ENCODE measurements at regions not wholly inside any gene's neighbourhood (a gene's known extent, or its start where the extent isn't known, plus 50 kb on each side); places are given as distances from the start of the nearest gene placed in this dataset.

DNA sequence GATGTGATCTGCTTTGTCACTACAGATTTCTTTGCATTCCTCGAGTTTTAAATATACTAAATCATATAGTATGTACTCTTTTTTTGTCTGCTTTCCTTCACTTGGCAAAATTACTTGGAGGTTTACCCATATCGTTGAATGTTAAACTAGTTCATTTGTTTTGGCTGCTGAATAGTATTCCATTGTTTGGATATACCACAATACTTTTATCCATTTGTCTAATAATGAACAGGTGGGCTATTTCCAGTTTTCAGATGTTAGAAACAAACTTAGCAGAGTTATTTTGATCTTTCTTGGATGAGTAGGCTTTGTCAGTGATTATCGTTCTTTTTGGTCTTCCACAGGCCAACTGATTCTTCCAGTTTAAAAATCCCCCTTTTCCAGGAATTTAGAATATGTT is 154.0 kb upstream of the TGFBR2 start:
- TF ChIP-seq POLR2A (IDR thresholded peaks at IDR 0.05): no peak
- TF ChIP-seq, protein P1, sequence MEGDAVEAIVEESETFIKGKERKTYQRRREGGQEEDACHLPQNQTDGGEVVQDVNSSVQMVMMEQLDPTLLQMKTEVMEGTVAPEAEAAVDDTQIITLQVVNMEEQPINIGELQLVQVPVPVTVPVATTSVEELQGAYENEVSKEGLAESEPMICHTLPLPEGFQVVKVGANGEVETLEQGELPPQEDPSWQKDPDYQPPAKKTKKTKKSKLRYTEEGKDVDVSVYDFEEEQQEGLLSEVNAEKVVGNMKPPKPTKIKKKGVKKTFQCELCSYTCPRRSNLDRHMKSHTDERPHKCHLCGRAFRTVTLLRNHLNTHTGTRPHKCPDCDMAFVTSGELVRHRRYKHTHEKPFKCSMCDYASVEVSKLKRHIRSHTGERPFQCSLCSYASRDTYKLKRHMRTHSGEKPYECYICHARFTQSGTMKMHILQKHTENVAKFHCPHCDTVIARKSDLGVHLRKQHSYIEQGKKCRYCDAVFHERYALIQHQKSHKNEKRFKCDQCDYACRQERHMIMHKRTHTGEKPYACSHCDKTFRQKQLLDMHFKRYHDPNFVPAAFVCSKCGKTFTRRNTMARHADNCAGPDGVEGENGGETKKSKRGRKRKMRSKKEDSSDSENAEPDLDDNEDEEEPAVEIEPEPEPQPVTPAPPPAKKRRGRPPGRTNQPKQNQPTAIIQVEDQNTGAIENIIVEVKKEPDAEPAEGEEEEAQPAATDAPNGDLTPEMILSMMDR (IDR thresholded peaks at IDR 0.05): no peak
- no peak for TF ChIP-seq EP300 (IDR thresholded peaks at IDR 0.05)
- TF ChIP-seq POLR2AphosphoS5 (IDR thresholded peaks at IDR 0.05): no peak

Data from sigmoid colon (tissue), 4 donors.